ENCODE measurements at regions not wholly inside any gene's neighbourhood (a gene's known extent, or its start where the extent isn't known, plus 50 kb on each side); places are given as distances from the start of the nearest gene placed in this dataset.
A peak's percentile ranks its signal among the peaks of the same experiment; 100 is the strongest.

DNA sequence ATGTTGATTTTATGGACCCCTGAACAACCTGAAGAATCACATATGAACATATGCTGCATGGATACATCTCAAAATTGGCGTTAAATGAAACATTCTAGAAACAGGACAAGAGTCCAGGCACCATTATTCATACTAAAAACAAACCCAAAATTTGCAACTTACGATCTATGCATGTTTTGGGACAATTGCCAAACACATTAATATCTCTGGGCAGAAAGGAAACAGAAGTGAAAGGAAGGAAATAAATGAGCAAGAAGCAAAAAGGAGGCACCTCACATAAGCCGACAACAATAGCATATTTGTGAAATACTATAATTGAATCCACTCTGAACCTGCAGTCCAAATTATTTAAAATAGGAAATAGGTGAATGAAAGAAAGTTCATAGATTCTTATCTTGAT, 1505.3 kb downstream of the AACS start:
- H3K27ac Mint-ChIP-seq = no peak overlapping the region
- no peak for DNase-seq (ENCODE audit: low spot score)
- intact Hi-C loops (cut with micrococcal nuclease) = no loop called here
- no peak overlapping the region for H3K4me3 Mint-ChIP-seq
- H3K36me3 Mint-ChIP-seq (ENCODE audit: low read depth) = no peaks in the 10 kb centered on the region
- peaks cover 11% of the 10 kb centered on the region for H3K9me3 Mint-ChIP-seq
- H3K4me1 Mint-ChIP-seq (ENCODE audit: low read depth) = no peaks in the 10 kb centered on the region
- H3K27me3 Mint-ChIP-seq (ENCODE audit: insufficient read depth) = no peaks in the 10 kb centered on the region

GRCh38 chr12:126572170-126572569, 1506.9 kb downstream of the AACS start:
- intact Hi-C loops (cut with micrococcal nuclease) = loop anchor here (2.0 kb wide), 1 partner anchor 17 kb away; no protein-coding TSS in a partner anchor
- Mint-ChIP-seq H3K4me3 (no peak overlapping the region), H3K9me3 (peaks cover 7% of the 10 kb centered on the region), H3K27ac (no peak overlapping the region), H3K27me3 (ENCODE audit: insufficient read depth) (no peaks in the 10 kb centered on the region), H3K4me1 (ENCODE audit: low read depth) (no peaks in the 10 kb centered on the region), H3K36me3 (ENCODE audit: low read depth) (no peaks in the 10 kb centered on the region)
- no peak for DNase-seq (ENCODE audit: low spot score)

DNA sequence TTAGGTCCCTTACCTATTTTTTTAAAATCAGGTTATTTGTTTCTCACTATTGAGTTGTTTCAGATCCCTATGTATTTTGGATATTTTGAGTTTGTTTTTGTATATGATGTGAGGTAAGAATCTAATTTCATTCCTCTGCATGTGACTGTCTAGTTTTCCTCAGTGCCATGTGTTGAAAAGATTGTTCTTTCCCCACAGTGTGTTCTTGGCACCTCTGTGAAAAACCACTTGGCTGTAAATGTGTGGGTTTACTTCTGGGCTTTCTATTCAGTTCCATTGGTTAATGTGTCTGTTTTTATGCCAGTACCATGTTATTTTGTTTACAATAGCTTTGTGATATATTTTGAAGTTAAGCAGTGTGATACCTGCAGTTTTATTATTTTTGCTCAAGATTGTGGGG, 1516.4 kb downstream of the AACS start:
- intact Hi-C loops (cut with micrococcal nuclease) = loop anchor here (10.0 kb wide), 1 partner anchor 543 kb away; no protein-coding TSS in a partner anchor
- H3K4me3 Mint-ChIP-seq = no peak overlapping the region
- H3K27ac Mint-ChIP-seq = no peak overlapping the region
- H3K4me1 Mint-ChIP-seq (ENCODE audit: low read depth) = no peaks in the 10 kb centered on the region
- H3K36me3 Mint-ChIP-seq (ENCODE audit: low read depth) = no peaks in the 10 kb centered on the region
- DNase-seq (ENCODE audit: low spot score) = no peak
- H3K9me3 Mint-ChIP-seq = no peaks in the 10 kb centered on the region
- no peaks in the 10 kb centered on the region for H3K27me3 Mint-ChIP-seq (ENCODE audit: insufficient read depth)

- intact Hi-C loops (cut with micrococcal nuclease) = loop anchor here (10.0 kb wide), 1 partner anchor 543 kb away; no protein-coding TSS in a partner anchor
- Mint-ChIP-seq H3K36me3 (ENCODE audit: low read depth) (no peaks in the 10 kb centered on the region), H3K27me3 (ENCODE audit: insufficient read depth) (no peaks in the 10 kb centered on the region)
These were observed 1517.0 kb downstream of the AACS start for GRCh38 chr12:126582231-126582630.

DNA sequence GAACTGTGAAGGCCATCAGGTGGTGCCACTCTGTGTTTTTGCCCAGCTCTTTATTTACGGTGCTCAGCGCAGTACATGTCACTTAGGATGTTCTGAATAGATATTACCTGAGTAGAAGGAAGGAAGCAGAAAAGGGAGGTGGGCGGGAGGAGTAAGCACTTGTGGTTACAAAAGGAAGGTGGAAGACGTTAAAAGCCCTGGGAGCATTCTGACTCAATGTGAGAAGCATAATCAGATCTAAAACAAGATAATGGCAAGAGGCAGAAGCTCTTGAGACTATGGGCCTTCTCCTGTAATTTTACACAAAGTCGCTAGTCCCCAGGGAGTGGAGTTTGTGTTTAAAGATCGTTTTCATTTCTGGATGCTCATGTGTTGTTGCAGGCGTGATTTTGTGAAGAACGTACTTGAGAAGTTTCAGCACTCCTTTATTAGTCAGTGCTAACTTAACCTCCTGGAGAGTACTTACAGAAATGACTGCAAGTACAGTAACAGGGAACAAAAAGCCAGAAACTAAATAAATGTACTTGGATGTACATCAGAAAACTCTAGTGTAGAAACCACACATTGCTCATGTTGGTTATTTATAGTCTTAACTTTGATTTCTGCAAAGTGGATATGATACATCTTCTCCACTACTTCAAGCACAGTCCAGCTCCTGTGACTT, 1523.5 kb downstream of the AACS start:
- Mint-ChIP-seq H3K27ac (peak overlapping the region; percentile 68), H3K36me3 (ENCODE audit: low read depth) (peaks cover 5% of the 10 kb centered on the region), H3K27me3 (ENCODE audit: insufficient read depth) (no peaks in the 10 kb centered on the region), H3K4me1 (ENCODE audit: low read depth) (peaks cover 19% of the 10 kb centered on the region), H3K9me3 (peaks cover 15% of the 10 kb centered on the region), H3K4me3 (peak overlapping the region; percentile 52)
- peak; percentile 4 for DNase-seq (ENCODE audit: low spot score)
- intact Hi-C loops (cut with micrococcal nuclease) = loop anchor here (1.0 to 10.0 kb wide), 6 partner anchors 16 to 536 kb away; no protein-coding TSS in a partner anchor

More at GRCh38 chr12:126582231-126582630, 1517.0 kb downstream of the AACS start:
- DNase-seq (ENCODE audit: low spot score) = no peak
- no peak overlapping the region for H3K4me3 Mint-ChIP-seq
- no peak overlapping the region for H3K27ac Mint-ChIP-seq
- no peaks in the 10 kb centered on the region for H3K4me1 Mint-ChIP-seq (ENCODE audit: low read depth)
- no peaks in the 10 kb centered on the region for H3K9me3 Mint-ChIP-seq

DNA sequence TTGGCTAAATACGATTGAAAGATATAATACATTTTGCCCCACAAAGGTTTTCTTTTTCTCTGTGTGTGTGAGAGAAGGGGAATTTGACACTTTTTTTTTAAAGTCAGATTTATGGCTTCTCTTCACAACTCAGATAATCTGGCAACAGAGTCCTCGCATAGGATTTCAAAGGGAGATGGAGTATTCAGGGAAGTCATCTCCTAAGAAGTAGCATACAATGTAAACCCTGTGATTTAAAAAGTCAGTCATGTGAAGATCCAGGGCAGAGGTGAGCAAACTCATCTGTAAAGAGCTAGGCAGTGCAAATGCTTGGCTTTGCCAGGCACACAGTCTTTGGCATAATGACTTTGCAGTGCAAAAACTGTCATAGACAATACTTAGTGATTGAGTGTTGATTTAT, 1526.3 kb downstream of the AACS start:
- Mint-ChIP-seq H3K27ac (no peak overlapping the region), H3K4me3 (no peak overlapping the region), H3K9me3 (peaks cover 17% of the 10 kb centered on the region), H3K27me3 (ENCODE audit: insufficient read depth) (no peaks in the 10 kb centered on the region), H3K36me3 (ENCODE audit: low read depth) (peaks cover 5% of the 10 kb centered on the region), H3K4me1 (ENCODE audit: low read depth) (peaks cover 19% of the 10 kb centered on the region)
- DNase-seq (ENCODE audit: low spot score) = no peak
- intact Hi-C loops (cut with micrococcal nuclease) = no loop called here

- DNase-seq (ENCODE audit: low spot score) = no peak
- H3K9me3 Mint-ChIP-seq = peaks cover 3% of the 10 kb centered on the region
- H3K36me3 Mint-ChIP-seq (ENCODE audit: low read depth) = no peaks in the 10 kb centered on the region
- no peaks in the 10 kb centered on the region for H3K27me3 Mint-ChIP-seq (ENCODE audit: insufficient read depth)
- H3K4me1 Mint-ChIP-seq (ENCODE audit: low read depth) = no peaks in the 10 kb centered on the region
- H3K27ac Mint-ChIP-seq = no peak overlapping the region
- H3K4me3 Mint-ChIP-seq = no peak overlapping the region
- intact Hi-C loops (cut with micrococcal nuclease) = no loop called here
These were observed 1536.2 kb downstream of the AACS start for GRCh38 chr12:126601184-126602170.

GRCh38 chr12:126602612-126603011, 1537.4 kb downstream of the AACS start:
- DNase-seq (ENCODE audit: low spot score) = no peak
- Mint-ChIP-seq H3K27ac (no peak overlapping the region), H3K36me3 (ENCODE audit: low read depth) (no peaks in the 10 kb centered on the region)

GRCh38 chr12:126607157-126607556, 1541.9 kb downstream of the AACS start:
- DNase-seq (ENCODE audit: low spot score) = no peak
- peaks cover 6% of the 10 kb centered on the region for H3K9me3 Mint-ChIP-seq
- no peaks in the 10 kb centered on the region for H3K36me3 Mint-ChIP-seq (ENCODE audit: low read depth)
- H3K4me1 Mint-ChIP-seq (ENCODE audit: low read depth) = no peaks in the 10 kb centered on the region
- H3K27me3 Mint-ChIP-seq (ENCODE audit: insufficient read depth) = no peaks in the 10 kb centered on the region
- intact Hi-C loops (cut with micrococcal nuclease) = no loop called here
- H3K4me3 Mint-ChIP-seq = no peak overlapping the region
- H3K27ac Mint-ChIP-seq = no peak overlapping the region

More at GRCh38 chr12:126602612-126603011, 1537.4 kb downstream of the AACS start:
- Mint-ChIP-seq H3K4me3 (no peak overlapping the region), H3K4me1 (ENCODE audit: low read depth) (no peaks in the 10 kb centered on the region), H3K27me3 (ENCODE audit: insufficient read depth) (no peaks in the 10 kb centered on the region), H3K9me3 (peaks cover 3% of the 10 kb centered on the region)
- intact Hi-C loops (cut with micrococcal nuclease) = no loop called here

DNA sequence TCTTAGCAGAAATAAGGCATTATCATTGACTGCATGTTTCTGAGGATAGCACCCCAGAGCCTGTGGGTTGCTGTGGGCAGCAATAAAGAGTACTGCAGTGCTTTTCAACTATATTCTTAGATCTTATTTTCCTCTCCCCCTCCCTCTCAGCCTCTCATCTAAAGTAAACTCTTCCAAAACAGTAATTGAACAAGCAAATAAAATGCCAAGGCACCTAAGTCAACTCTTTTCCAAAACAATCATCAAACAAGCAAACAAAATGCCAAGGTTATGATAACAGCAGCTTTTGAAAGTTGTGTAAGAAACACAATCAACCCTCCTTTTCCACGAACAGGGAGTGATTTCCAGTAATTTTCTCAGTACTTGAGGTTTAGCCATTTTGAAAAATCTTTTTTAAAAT, 1542.6 kb downstream of the AACS start:
- no peaks in the 10 kb centered on the region for H3K36me3 Mint-ChIP-seq (ENCODE audit: low read depth)
- intact Hi-C loops (cut with micrococcal nuclease) = no loop called here

GRCh38 chr12:126608607-126609175, 1543.5 kb downstream of the AACS start:
- intact Hi-C loops (cut with micrococcal nuclease) = no loop called here
- no peak overlapping the region for H3K27ac Mint-ChIP-seq
- no peaks in the 10 kb centered on the region for H3K4me1 Mint-ChIP-seq (ENCODE audit: low read depth)
- H3K27me3 Mint-ChIP-seq (ENCODE audit: insufficient read depth) = no peaks in the 10 kb centered on the region
- H3K9me3 Mint-ChIP-seq = peaks cover 14% of the 10 kb centered on the region
- no peaks in the 10 kb centered on the region for H3K36me3 Mint-ChIP-seq (ENCODE audit: low read depth)
- no peak for DNase-seq (ENCODE audit: low spot score)
- H3K4me3 Mint-ChIP-seq = no peak overlapping the region

More for the DNA sequence above, 1542.6 kb downstream of the AACS start:
- no peak overlapping the region for H3K27ac Mint-ChIP-seq
- no peak for DNase-seq (ENCODE audit: low spot score)
- H3K4me3 Mint-ChIP-seq = no peak overlapping the region
- H3K9me3 Mint-ChIP-seq = peaks cover 11% of the 10 kb centered on the region
- no peaks in the 10 kb centered on the region for H3K4me1 Mint-ChIP-seq (ENCODE audit: low read depth)
- no peaks in the 10 kb centered on the region for H3K27me3 Mint-ChIP-seq (ENCODE audit: insufficient read depth)

DNA sequence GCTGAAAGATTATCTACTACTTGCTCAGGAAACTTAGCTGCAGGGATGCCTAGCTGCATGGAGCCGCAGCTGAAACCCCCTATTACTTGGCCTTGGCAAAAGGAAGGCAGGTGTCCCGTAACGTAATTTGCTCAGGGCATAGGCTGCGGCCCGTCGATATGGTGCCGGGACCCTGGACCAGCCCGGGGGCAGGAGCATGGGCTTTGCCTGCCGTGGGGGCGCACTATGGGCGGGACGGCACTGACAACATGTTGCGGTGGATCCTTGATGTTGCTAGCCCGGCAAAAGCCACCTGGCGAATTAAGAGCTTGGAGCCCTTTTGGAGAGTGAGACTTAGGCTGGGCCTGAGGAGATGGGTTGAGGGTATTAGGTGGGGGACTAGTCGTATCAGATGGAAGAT, 1551.2 kb downstream of the AACS start:
- no peak for DNase-seq (ENCODE audit: low spot score)
- Mint-ChIP-seq H3K36me3 (ENCODE audit: low read depth) (no peaks in the 10 kb centered on the region), H3K4me1 (ENCODE audit: low read depth) (no peaks in the 10 kb centered on the region), H3K27me3 (ENCODE audit: insufficient read depth) (no peaks in the 10 kb centered on the region), H3K4me3 (no peak overlapping the region), H3K27ac (no peak overlapping the region), H3K9me3 (peaks cover 20% of the 10 kb centered on the region)
- intact Hi-C loops (cut with micrococcal nuclease) = no loop called here

DNA sequence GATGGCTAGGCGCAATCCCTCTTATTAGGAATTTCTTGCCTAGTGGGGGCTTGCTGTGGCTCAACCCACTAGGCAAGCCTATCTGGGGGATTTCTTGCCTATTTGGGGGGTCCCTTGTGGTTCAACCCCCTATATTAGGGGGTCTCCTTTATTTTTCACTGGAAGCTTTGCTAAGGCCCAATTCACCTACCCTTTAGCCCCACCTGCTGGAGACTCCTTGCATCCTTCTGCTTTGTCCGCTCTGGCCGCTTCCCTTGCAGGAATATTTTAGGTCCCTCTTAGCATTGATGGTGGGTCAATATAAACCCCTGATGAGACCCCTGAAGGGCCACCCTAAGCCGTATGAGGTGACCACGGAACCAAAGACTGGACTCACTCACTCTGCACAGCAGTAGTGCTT, 1552.1 kb downstream of the AACS start:
- intact Hi-C loops (cut with micrococcal nuclease) = no loop called here
- H3K4me3 Mint-ChIP-seq = no peak overlapping the region
- no peak overlapping the region for H3K27ac Mint-ChIP-seq
- H3K36me3 Mint-ChIP-seq (ENCODE audit: low read depth) = no peaks in the 10 kb centered on the region
- DNase-seq (ENCODE audit: low spot score) = no peak
- no peaks in the 10 kb centered on the region for H3K27me3 Mint-ChIP-seq (ENCODE audit: insufficient read depth)
- H3K4me1 Mint-ChIP-seq (ENCODE audit: low read depth) = no peaks in the 10 kb centered on the region
- H3K9me3 Mint-ChIP-seq = peaks cover 13% of the 10 kb centered on the region
